GM21786 (cell line): ENCODE measurements at regions not wholly inside any gene's neighbourhood (a gene's known extent, or its start where the extent isn't known, plus 50 kb on each side); places are given as distances from the start of the nearest gene placed in this dataset.
"Not testable (repeated sequence)": the region's sequence is repeated elsewhere in the genome, so short reads cannot be mapped to it uniquely, and the experiment has no call there.

ENCODE experiments used
- ATAC-seq: cut with Tn5 transposase; IDR thresholded peaks from one replicate; pipeline ENCODE4 v1.9.1; 2021; ENCODE audit not compliant: unreplicated experiment

DNA sequence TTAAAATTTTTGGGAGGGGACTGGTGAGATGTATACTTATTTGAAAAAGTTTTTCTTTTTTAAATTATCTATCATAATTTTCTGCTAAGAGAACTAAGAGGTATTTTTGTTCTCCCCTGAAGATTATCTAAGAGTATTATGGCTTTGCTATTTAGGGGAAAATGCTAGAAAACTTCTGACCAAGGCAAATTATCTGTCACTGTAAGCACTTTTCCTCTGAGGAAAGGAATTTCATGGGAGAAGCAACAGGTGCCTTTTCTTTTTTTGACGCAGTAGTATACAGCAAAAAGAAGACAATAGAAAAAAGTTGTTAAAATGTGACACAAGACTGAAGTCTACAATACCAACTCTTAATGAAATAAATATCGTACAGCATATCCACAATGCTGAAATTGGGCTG lies 201.6 kb upstream of the NANOGP8 start:
- no peak for ATAC-seq

DNA sequence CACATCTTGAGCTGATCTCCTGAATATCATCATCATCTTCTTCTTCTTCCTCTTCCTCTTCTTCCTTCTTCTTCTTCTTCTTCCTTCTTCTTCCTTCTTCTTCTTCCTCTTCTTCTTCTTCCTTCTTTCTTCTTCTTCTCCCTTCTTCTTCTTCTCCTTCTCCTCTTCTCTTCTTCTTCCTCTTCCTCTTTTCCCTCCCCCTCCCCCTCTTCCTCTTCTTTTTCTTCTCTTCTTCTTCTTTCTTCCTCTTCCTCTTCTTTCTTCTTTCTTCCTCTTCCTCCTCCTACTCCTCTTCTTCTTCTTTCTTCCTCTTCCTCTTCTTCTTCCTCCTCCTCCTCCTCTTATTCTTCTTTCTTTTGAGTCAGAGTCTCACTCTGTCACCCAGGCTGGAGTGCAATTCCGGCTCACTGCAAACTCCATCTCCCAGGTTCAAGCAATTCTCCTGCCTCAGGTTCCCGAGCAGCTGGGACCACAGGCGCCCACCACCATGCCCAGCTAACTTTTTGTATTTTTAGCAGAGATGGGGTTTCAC lies 197.9 kb upstream of the NANOGP8 start:
- ATAC-seq, result no peak

DNA sequence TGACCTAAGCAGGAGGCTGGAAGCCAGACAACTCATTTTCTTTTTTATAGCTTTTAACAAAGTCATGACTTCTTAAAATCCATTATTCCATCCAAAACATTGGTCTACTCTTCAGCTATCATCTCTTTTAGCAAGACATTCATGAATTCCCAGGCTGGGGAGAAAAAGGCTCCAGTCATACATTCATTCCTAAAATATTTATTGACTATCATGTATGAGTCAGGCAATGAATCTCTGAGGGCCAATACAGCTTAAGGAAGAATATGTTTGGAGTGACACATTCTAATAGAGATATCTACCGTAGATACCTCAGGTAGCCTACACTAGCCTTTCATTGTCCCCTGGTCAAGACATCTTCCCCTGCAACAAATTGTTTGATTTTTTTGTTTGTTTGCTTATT lies 196.4 kb upstream of the NANOGP8 start:
- no peak for ATAC-seq

DNA sequence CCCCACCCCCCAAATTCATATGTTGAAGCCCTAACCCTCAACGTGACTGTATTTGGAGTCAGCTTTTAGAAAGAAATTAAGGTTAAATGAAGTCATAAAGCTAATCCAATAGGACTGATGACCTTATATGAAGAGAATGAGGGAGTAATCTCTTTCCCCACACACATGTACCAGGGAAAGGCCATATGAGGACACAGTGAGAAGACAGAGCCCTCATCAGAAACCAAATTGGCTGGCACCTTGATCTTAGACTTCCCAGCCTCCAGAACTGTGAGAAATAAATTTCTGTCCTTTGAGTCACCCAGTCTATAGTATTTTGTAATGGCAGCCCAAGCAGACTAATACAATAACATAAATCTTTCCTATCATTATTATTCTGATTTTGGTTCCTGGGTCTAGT lies 194.7 kb upstream of the NANOGP8 start:
- ATAC-seq, result no peak

DNA sequence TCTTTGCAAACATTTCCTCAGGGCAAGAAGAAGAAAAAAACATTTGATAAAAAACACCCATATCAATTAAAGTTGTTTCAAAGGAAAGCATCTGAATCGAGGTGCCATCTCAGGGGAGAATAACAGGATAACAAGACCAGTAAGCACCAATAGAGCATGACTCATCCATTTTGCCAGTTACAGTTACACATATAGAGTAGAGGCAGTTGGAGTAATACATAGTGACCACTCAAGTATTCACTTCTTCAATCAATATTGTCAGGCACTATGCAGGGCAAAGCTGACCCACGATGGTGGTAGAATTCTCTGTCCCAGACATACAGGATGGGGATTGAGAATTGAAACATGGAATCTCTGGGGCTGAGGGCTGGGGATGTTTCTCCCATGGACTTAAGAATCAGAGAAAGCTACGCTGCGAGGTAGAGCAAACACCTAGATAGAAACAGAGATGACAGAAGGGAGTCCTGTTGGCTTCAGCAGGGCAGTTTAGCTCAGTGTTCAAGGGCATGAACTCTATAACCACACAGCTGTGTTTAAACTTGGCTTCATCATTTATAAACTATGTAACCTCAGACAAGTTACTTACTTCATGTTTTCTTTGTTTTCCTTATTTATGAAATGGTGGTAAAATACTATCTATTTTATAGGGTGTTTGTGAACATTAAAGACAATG lies 186.4 kb upstream of the NANOGP8 start:
- no peak for ATAC-seq

DNA sequence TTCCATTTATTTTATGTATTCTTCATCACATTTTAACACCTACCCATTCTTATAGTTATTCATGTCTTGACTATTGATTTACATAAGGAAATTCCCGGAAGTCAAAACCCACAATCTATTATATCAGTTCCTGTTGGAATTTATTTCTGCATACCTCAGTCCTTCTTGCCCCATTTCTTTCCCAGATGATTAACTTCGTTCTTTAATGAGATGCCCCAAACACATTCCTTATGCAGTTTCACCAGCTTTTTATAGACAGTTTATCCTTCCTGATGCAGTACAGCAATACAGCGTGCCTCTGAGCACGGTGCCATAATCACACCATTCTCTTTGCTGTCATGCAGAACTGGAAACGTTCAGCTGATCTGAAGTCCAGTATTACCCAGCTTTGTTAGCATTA lies 175.8 kb upstream of the NANOGP8 start:
- ATAC-seq, result no peak

DNA sequence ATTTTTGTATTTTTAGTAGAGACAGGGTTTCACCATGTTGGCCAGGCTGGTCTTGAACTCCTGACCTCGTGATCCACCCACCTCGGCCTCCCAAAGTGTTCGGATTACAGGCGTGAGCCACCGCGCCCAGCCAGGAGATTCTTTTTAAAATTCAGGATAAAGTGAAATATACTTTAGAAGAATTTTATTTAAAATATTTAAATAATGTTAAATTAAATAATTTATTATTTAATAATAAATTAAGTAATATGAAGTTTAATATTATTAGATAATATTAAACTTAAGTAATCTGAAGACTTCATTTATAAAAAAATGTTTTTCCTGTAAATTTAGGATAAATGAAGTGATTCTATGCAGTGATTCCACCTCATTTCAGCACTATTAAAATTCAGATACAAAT lies 175.2 kb upstream of the NANOGP8 start:
- ATAC-seq, result not testable (repeated sequence)

DNA sequence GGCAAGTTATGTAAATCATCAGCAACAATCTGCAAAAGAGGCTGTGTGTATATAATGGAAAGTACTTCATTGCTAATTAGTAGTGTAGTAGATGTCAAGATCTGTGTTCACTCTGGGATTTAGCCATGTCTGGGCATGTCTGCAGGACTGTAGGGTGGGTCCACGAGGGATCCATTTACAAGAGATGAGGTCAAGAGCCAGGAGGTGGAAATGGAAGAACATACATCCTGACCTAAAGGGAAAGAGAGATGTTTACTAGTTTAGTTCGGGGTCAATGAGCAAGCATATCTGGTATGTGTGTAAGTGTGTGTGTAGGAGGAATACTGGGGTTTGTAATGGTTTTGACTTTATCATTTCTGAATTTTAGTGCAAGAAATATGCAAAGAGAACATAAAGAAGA lies 171.5 kb upstream of the NANOGP8 start:
- no peak for ATAC-seq

DNA sequence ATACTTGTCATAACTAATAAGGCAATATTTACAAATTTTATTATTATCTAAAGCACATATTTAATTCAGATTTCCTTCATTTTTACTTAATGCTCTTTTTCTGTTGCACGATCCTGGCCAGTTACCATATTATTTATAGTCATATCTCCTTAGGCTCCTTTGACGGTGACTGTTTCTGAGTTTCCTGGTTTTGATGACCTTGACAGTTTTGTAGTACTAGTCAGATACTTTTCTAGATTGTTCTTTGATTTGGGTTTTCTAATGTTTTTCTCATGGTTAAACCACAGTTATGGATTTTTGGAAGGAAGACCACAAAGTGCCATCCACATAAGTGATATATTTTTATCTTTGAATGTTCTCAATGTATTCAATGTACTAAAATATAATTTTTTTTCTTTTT lies 171.0 kb upstream of the NANOGP8 start:
- no peak for ATAC-seq

DNA sequence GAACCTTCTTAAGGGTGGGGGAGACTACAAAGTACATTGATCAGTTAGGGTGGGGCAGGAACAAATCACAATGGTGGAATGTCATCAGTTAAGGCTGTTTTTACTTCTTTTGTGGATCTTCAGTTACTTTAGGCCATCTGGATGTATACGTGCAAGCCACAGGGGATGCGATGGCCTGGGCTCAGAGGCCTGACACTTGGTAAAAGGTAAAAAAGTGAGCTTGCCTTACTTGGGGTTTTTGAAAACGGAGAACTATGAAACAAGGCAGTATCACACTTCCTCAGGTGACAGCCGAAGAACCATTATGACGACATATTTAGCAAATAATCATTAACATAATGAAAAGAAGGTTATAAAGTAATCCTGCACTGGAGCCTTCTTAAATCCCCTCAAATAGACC lies 169.8 kb upstream of the NANOGP8 start:
- not testable (repeated sequence) for ATAC-seq

DNA sequence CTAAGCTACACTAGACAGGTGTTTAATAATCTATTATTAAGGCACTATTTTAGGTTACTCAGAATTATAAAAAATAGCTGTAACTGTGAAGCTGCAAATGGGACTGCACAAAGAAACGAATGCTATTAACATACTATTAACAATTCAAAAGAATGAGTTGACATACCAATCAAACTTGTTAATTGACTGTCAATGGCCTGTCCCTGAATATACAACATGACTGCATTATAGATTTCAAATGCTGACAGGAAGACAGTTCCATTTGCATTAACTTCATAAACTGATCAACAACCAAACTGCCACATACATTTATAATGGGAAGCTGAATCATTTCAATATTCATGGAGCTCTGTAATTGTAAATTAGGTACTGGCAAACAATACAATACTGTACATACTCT lies 169.0 kb upstream of the NANOGP8 start:
- ATAC-seq, result no peak

DNA sequence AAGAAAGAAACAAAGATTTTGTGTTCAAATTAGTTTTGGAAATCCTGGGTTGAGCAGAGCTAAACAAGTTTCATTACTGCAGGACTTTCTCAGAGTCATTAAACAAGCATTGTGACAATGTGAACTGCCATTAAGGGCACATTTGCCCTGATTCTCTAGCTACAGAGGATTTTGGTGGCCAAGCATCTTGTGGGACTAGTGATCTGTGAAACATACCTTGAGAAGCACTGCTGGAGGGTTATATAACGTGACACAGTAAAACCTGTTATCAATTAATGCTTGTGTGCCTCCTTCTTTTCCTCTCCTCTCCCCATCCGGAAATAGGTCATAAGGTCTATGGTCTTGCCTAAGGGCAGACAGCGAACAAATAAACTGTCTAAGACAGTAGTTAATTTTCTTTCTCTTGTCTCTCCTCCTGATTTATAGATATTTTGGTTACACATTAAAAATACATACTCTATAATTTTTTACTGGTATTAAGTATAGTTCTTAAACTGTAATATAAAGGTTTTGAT lies 167.3 kb upstream of the NANOGP8 start:
- ATAC-seq, result no peak

DNA sequence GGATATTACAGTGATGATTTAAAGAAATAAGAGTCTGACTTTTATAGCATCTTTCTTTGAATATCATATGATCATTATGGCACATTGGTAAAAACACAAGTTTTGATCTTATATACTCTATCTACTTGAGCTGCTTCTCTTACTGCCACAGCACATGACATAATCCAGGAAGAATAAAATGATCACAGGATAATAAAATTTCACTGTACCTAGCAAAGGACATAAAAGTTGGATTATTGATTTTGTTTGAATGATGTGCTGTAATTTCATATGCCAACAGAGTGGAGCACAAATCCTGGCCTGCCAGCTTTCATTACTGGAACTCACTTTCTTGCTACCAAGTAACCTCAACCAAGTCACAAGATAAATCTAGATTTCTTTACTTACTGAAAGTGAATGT lies 162.1 kb upstream of the NANOGP8 start:
- no peak for ATAC-seq

DNA sequence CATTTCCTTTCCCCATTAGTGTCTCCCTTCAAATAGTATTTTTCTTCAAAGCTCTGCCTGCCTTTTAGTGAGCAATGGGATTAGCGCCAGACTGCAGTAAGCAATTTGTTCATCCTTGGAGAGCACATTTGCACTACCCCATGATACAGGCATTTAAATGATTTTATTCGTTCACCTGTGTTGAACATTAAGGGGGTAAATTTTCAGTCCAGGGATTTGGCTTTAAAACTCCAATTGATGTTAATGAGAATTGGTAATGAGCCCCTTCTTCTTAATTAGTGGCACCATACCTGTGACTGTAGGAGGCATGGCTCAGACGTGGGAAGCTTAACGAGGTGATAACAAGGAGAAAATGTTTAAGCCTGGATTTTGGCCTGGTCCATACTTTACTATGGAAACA lies 161.4 kb upstream of the NANOGP8 start:
- ATAC-seq, result no peak

DNA sequence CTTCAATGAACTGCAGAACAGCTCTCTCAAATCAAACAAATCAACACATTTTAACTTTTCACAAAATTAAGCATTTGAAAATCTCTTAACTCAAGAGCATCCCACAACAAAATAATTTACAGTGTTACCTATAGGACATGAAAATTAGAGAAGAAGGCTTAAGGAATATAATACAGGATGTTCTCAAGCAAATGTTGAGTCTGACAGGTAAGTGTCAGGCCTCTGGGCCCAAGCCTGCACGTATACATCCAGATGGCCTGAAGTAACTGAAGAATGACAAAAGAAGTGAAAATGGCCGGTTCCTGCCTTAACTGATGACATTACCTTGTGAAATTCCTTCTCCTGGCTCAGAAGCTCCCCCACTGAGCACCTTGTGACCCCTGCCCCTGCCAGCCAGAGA lies 160.6 kb upstream of the NANOGP8 start:
- not testable (repeated sequence) for ATAC-seq

DNA sequence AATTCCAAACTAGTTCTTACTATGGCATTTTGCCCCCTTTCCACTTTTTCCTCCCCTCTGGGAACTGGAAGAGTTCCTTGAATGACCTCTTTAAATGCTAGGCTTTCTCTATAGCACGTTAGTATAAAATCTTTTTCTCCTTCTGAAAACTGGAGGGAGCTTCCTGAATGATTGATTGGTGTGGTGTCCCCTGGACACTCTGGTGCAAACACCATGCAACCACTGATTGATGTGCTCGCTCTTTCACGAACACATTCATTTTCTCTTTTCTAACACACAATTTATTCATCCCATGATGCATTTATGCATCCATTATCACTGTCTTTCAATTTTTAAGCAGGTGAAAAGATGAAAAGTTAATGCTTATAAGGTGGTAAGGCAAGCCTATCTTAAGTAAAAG lies 159.1 kb upstream of the NANOGP8 start:
- ATAC-seq, result no peak

DNA sequence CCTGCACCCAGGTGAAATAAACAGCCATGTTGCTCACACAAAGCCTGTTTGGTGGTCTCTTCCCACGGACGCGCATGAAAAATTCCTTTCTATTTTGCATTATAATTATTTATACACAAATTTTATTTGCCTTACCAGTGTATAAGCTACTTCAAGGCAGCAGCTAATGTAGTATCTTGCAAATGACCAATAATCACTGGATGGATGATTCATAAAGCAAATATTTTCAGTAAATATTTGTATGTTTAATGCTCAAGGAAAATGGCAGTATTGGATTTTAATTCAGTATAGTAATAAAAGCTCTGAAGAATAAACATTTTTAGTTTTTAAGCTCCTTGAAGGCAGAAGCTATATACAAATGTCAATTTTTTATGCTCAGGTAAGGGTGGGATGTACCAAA lies 158.7 kb upstream of the NANOGP8 start:
- no peak for ATAC-seq

DNA sequence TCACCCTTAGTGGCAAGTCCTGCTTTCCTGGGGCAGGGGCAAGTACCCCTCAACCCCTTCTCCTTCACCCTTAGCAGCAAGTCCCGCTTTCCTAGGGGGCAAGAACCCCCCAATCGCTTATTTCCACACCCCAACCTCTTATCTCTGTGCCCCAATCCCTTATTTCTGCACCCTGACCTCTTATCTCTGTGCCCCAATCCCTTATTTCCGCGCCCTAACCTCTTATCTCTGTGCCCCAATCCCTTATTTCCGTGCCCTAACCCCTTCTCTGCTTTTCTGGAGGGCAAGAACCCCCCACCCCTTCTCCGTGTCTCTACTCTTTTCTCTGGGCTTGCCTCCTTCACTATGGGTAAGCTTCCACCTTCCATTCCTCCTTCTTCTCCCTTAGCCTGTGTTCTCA lies 154.6 kb upstream of the NANOGP8 start:
- not testable (repeated sequence) for ATAC-seq

DNA sequence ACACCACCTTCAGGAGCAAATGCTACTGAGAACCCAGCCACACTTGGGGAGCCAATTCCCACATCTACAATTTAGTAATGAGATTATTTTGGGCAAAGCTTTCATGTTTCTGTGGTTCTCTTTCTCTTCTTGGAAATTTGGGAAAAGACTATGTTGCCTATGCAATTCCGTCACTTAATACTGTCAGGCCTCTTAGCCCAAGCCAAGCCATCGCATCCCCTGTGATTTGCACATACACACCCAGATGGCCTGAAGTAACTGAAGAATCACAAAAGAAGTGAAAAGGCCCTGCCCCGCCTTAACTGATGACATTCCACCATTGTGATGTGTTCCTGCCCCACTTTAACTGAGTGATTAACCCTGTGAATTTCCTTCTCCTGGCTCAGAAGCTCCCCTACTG lies 153.4 kb upstream of the NANOGP8 start:
- ATAC-seq, result not testable (repeated sequence)

DNA sequence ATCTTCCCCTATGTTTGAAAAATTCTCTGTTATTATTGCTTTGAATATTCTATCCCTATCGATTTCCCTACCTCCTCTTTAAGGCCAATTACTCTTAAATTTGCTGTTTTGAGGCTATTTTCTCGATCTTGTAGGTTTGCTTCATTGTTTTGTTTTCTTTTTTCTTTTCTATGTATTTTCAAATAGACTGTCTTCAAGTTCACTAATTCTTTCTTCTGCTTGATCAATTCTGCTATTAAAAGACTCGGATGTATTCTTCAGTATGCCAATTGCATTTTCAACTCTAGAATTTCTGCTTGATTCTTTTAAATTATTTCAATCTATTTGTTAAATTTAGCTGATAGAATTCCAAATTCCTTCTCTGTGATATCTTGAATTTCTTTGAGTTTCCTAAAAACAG lies 144.0 kb upstream of the NANOGP8 start:
- ATAC-seq, result no peak

DNA sequence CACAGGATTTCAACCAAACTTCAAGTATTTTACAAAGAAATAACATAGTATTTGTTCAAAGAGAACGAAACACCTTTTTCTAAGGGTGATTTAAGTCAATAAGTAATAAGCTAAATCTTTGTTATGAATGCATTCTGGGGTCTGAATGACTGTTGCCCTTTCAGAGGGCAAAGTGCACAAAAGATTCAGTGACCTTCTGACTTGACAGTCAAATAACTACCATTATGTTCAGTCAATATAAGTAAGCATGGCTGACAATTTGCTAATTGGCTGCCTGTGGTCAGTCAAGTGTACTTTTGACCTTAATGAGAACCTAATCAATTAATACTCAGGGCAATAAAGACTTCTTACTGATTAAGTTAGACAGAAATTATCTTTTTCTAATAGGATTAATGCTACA lies 133.1 kb upstream of the NANOGP8 start:
- ATAC-seq, result no peak

DNA sequence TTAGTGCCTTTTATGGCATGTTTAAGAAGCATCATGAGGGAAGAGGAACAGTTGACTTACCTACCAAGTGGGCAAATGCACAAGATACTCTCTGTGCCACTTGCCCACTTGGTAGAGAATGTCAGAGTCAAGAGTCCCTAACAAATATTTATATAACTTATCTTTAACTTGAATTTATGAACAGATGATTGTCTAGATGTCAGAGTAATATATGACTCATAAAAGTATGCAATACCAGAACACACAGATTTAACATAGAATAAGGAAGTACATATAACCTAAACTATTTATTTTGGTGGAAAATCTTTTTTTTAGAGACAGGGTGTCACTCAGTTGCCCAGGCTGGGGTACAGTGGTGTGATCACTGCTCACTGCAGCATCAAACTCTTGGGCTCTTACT lies 130.0 kb upstream of the NANOGP8 start:
- no peak for ATAC-seq

DNA sequence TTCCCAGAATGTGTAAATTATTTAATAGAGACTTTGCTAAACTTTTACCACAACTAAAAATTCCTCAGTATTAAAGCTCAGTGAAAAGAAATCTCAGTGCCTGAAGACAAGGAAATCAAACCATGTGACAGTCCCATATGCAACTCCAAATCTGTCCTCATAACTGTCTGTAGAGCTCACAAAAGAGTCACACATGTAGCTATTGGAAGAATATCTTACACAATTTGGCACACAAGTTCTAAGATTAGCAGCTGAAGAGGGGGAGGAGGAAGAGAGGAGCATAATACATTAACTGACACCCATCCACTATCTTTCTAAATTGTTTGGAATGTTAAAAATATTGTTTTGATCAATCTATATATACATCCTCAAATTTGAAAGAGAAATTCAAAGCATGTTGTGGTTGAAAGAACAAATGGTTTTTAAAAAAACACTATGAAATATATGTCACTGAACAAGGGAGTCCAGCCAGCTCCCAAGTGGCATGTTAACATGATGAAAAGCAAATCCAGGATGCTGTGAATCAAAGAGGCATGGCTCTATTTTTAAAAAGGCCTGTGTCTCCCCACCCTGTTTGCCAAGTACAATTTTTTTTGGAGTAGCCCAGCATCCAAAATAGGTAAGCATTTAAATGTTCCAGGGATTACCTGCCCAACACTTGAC lies 126.3 kb upstream of the NANOGP8 start:
- ATAC-seq, result no peak
